ENCODE measurements at regions not wholly inside any gene's neighbourhood (a gene's known extent, or its start where the extent isn't known, plus 50 kb on each side); places are given as distances from the start of the nearest gene placed in this dataset.

GRCh38 chr5:88613051-88613450, 269.9 kb downstream of the MEF2C start:
- DNase-seq = no peak

DNA sequence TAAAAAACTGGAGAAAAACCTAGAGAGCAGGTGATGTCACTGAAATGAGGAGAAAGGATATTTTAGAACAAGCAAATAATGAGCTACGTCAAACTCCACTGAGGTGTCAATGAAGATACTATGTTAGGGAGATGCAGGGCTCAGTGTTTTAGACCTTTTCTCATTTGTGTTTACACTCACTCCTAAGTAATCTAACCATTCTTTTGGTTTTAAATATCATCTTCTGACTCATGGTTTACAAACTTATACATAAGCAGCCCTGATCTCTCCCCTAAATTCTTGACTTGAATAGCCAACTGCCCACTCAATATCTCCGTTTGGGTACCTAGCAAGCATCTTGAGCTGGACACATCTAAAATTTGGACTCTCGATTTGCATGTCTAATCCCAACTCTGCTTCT, 272.4 kb downstream of the MEF2C start:
- no peak for DNase-seq

DNA sequence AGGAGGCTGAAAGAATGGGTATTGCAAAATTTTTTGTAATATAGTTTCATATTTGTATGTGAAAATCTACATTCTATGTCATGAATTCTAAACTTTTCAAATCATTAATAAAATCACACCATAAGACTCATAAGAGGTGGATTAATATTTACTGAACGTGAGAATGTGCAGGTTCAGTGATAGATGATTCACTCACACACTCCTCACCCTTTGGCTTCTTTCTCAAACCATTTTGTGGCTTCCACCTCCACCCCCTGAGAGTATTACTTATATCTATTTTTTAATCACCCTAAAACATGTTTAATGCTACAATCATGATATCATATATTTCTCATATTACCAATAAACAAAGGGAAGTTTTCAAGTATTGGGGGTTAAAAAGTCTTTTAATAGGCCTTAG, 275.5 kb downstream of the MEF2C start:
- DNase-seq = no peak

GRCh38 chr5:88606626-88607025, 276.4 kb downstream of the MEF2C start:
- DNase-seq = no peak

GRCh38 chr5:88606173-88606572, 276.8 kb downstream of the MEF2C start:
- no peak for DNase-seq

DNA sequence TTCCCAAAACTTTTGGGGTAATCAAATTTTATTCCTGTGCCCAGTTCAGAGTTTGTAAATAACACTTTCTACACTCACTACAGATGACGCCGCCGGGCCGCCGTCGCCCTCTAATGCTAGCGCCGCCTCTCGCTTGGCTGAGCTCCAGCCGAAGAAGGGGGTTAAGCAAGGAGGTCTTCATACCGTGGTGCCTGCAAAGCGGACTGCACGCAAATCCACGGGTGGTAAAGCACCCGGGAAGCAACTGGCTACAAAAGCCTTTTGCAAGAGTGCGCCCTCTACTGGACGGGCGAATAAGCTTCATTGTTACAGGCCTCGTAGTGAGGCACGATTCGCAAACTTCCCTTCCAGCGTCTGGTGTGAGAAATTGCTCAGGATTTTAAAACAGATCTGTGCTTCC, 280.4 kb downstream of the MEF2C start:
- DNase-seq = no peak

- no peak for DNase-seq
Observed at GRCh38 chr5:88594441-88594840, 288.5 kb downstream of the MEF2C start.

GRCh38 chr5:88588609-88589008, 294.4 kb downstream of the MEF2C start:
- no peak for DNase-seq

GRCh38 chr5:88583471-88583870, 299.5 kb downstream of the MEF2C start:
- DNase-seq = no peak

DNA sequence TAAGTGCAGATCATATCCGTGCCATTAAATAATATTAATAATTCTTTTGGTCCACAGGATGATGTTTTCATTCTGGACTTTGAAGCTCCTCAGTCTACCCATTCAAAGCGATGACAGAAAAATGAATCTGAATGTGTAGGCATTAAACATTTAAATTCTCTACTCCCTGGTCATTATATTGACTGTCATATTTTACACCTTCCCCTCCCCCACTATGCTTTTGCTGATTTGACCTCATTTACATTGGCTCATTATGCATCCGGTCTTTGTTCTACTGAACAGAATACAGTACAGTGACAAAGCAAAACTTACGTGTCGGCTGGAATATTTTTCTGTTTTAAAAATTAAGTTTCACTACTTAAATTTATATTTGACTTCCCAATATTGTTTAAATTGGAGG, 289.7 kb upstream of the TMEM161B start:
- no peak for DNase-seq

GRCh38 chr5:88557881-88558280, 289.2 kb upstream of the TMEM161B start:
- DNase-seq = no peak

GRCh38 chr5:88557131-88557530, 288.5 kb upstream of the TMEM161B start:
- no peak for DNase-seq

DNA sequence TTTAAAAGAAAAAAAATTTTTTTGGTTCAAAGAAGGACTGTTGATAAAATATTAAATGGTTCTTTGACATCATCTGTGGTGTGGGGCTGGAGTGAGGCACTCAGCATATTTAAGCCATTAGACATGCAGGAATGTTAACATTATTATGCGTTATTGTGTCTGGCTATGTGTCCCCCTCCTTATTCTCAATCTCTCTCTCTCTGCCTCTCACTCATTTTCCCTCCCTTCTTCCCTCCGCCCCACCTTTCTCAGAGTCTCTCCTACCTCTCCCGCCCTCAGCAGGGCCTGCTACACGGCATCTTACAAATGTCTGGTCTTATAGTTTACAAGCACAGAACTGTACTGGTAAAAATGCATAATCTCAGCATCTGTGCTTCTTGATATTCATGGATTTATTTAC, 287.8 kb upstream of the TMEM161B start:
- no peak for DNase-seq

GRCh38 chr5:88555674-88556073, 287.0 kb upstream of the TMEM161B start:
- DNase-seq = peak; percentile 1

GRCh38 chr5:88553986-88554385, 285.3 kb upstream of the TMEM161B start:
- DNase-seq = no peak

- no peak for DNase-seq
Observed at GRCh38 chr5:88553136-88553875, 284.7 kb upstream of the TMEM161B start.

GRCh38 chr5:88552426-88552825, 283.8 kb upstream of the TMEM161B start:
- DNase-seq = no peak

DNA sequence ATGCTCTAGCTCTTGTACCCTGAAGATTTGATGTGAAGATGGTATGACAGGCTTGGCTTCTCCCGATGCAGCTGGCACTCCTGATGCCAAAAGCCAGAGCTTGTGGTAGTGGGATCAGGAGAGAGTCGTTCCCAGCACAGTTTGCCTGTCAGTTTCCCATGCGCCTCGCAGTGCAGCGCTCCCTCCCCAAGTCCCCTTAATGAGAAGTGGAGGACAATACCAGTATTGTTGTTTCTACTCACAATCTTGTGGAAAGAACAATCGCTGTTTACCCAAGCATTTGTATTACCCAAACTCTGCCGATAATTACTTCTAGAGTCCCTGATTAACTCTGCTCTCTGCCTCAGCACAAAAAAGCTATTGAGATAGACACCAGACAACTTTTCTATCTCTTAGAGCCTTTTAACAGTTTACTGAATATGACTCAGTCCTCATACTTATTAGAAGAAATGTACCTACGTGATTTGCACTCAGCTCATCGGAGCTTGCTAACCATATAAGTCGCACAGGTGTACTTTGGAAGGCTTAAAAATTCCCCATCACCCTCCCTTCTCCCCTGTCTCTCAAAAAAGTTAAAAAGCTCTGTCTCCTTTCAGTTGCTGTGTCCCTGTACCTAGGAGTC, 283.2 kb upstream of the TMEM161B start:
- no peak for DNase-seq

- no peak for DNase-seq
Observed at GRCh38 chr5:88550736-88551135, 282.1 kb upstream of the TMEM161B start.

GRCh38 chr5:88548136-88548805, 279.6 kb upstream of the TMEM161B start:
- DNase-seq = no peak

DNA sequence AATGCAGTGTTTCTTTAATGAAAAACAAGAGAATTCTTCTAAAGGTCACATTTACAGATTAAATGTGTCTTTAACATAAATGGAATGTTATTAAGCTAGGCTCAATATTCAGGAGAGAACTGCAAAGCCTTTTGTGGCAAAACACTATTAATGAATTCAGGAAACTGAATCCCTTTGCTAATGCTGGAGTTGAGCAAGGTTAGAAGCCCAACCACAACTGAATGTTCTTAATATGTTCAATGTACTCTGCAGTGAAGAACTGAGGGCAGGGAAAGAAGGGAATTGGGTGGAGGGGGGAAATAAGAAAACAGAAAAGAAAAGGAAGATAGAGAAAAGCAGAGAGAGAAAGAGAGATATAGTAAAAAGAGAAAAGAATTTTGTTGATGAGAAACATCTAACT, 276.7 kb upstream of the TMEM161B start:
- DNase-seq = no peak

DNA sequence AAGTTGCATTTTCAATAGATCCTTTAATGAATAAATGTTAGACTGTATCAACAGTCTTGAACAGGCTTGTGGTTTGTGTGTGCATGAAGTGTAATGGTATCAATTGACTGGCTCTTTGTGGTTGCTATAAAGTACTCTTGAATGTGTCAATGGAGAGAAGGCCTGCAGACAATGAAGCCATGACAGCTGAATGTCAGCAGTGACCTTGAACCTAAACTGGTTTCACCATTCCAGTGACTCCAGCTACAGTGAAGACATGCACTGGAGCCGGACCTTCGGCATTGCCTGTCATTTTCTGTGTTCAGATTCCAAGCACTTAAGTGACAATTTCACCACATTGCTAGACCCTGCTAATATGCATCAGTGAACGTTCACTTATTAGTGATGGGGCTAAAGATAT, 276.0 kb upstream of the TMEM161B start:
- DNase-seq = no peak

DNA sequence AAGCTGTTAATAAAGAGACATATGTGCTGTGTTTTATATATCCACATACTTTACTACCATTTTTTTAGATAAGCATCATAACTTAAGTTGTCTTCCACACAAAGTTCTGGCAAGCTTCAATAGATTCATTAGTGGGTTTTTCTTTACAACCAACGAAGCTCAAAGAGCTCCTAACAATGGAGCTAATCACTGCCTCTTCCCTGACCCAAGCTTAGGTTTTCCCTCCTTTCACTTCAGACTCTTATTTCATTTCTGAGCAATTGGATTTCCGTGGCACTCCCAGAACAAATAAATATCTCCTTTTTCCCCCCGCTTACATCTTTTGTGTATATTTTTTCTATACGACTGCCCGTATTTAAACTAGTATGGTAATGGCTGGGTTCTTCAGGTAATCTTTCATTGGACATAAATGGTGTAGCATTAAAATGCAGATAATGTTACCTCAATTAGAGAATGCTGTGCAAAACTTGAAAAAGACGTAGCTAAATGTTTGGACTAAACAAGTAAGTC, 275.5 kb upstream of the TMEM161B start:
- no peak for DNase-seq

DNA sequence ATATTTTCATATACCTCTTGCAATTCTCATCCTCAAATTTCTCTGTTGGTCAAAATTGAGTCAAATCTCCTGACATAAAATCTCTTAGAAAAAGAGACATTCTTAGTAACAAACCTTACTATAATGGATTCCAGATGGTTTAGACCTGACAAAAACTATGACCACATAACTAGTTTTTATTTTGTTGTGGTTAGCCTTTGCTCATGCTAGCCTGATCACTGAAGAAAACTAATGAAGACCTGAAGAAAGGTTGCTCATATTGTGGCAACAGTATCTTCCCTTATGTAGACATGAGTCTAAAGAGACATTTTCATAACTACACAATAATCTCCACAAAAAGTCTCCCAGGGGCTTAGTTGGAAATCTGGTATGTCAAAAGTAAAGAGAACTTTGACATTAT, 274.1 kb upstream of the TMEM161B start:
- DNase-seq = no peak

Data from KG1 (cell line).